Peyer's patch (tissue), 4 donors: ENCODE measurements at regions not wholly inside any gene's neighbourhood (a gene's known extent, or its start where the extent isn't known, plus 50 kb on each side); places are given as distances from the start of the nearest gene placed in this dataset.
"Not testable (repeated sequence)": the region's sequence is repeated elsewhere in the genome, so short reads cannot be mapped to it uniquely, and the experiment has no call there.

ENCODE experiments used
- DNase-seq, 3 donors: peaks; one replicate each; pipeline ENCODE4 v3.0.0-alpha.2; 2017 to 2019
- H3K27ac ChIP-seq, 4 donors: fragments of 200-600 bp; sonication (generic); one replicate each; pipeline ENCODE4 v1.5.1; 2016 to 2019
- H3K27me3 ChIP-seq, 2 donors: fragments of 200-600 bp; sonication (generic); one replicate each; pipeline ENCODE4 v1.5.1; 2019
- H3K36me3 ChIP-seq, 3 donors: fragments of 200-600 bp; sonication (generic); one replicate each; pipeline ENCODE4 v1.5.1; 2016 to 2019
- H3K4me1 ChIP-seq, 4 donors: fragments of 200-600 bp; sonication (generic); one replicate each; pipeline ENCODE4 v1.5.1; 2016 to 2019
- H3K4me3 ChIP-seq, 4 donors: fragments of 200-600 bp; sonication (generic); 1 replicate in 3 of 4; 2 replicates in 1 of 4; pipeline ENCODE4 v1.5.1; 2016 to 2019; ENCODE audit warnings: mild to moderate bottlenecking in 1 of 4
- H3K9me3 ChIP-seq, 4 donors: fragments of 200-600 bp; sonication (generic); one replicate each; pipeline ENCODE4 v1.5.1; 2016 to 2019; ENCODE audit warnings: mild to moderate bottlenecking in 1 of 4
- CTCF ChIP-seq, 6 experiments: fragments of 450-650 bp in 4 of 6; fragments of 200-600 bp in 2 of 6; sonication (generic) in 1 of 6; IDR thresholded peaks; one replicate each; pipeline ENCODE4 v1.5.1; 2017 to 2019; ENCODE audit warnings: antibody characterized with exemption in 6 of 6, mild to moderate bottlenecking in 3 of 6, moderate library complexity in 1 of 6
- POLR2A ChIP-seq, 2 donors: fragments of 450-650 bp; IDR thresholded peaks; one replicate each; pipeline ENCODE4 v1.5.1; 2017; ENCODE audit warnings: antibody characterized with exemption in 2 of 2, mild to moderate bottlenecking in 2 of 2, moderate library complexity in 2 of 2

- H3K4me3 ChIP-seq = no peak overlapping the region
- peak overlapping the region in 2 of 4 donors; percentile 73 to 82 for H3K27ac ChIP-seq
- DNase-seq = no peak
Observed at GRCh38 chr13:30831515-30831914, 74.6 kb upstream of the MEDAG start.

GRCh38 chr13:30832377-30832776 lies 73.7 kb upstream of the MEDAG start:
- Histone ChIP-seq H3K4me1 (peaks cover 0 to 35% (median 0%) of the 10 kb centered on the region in 4 donors), H3K36me3 (no peaks in the 10 kb centered on the region), H3K9me3 (no peaks in the 10 kb centered on the region), H3K27me3 (no peaks in the 10 kb centered on the region), H3K4me3 (peak overlapping the region in 1 of 4 donors; percentile 2), H3K27ac (peak overlapping the region in 3 of 4 donors; percentile 46 to 82 (median 73))
- DNase-seq = no peak
- TF ChIP-seq POLR2A (IDR thresholded peaks at IDR 0.05) = no peak
- no peak for TF ChIP-seq CTCF (IDR thresholded peaks at IDR 0.05)

More at GRCh38 chr13:30831515-30831914, 74.6 kb upstream of the MEDAG start:
- Histone ChIP-seq H3K4me1 (peaks cover 0 to 35% (median 0%) of the 10 kb centered on the region in 4 donors), H3K9me3 (no peaks in the 10 kb centered on the region), H3K27me3 (no peaks in the 10 kb centered on the region), H3K36me3 (no peaks in the 10 kb centered on the region)
- TF ChIP-seq POLR2A (IDR thresholded peaks at IDR 0.05) (no peak), CTCF (IDR thresholded peaks at IDR 0.05) (no peak)

GRCh38 chr13:30832845-30833332 lies 73.2 kb upstream of the MEDAG start:
- Histone ChIP-seq H3K36me3 (no peaks in the 10 kb centered on the region), H3K4me3 (peak overlapping the region in 1 of 4 donors; percentile 2), H3K27me3 (no peaks in the 10 kb centered on the region), H3K4me1 (peaks cover 0 to 35% (median 0%) of the 10 kb centered on the region in 4 donors), H3K27ac (peak overlapping the region in 3 of 4 donors; percentile 46 to 82 (median 73)), H3K9me3 (no peaks in the 10 kb centered on the region)
- no peak for TF ChIP-seq CTCF (IDR thresholded peaks at IDR 0.05)
- peak in 2 of 3 donors; percentile 93 for DNase-seq

GRCh38 chr13:30835442-30835841 lies 70.6 kb upstream of the MEDAG start:
- H3K4me1 ChIP-seq = peaks cover 0 to 35% (median 0%) of the 10 kb centered on the region in 4 donors
- H3K36me3 ChIP-seq = no peaks in the 10 kb centered on the region
- no peaks in the 10 kb centered on the region for H3K9me3 ChIP-seq
- DNase-seq = peak in 2 of 3 donors; percentile 78 to 81
- peak overlapping the region in 2 of 4 donors; percentile 44 to 63 for H3K27ac ChIP-seq
- no peak overlapping the region for H3K4me3 ChIP-seq
- no peaks in the 10 kb centered on the region for H3K27me3 ChIP-seq
- no peak for TF ChIP-seq POLR2A (IDR thresholded peaks at IDR 0.05)
- TF ChIP-seq CTCF (IDR thresholded peaks at IDR 0.05) = no peak

- H3K36me3 ChIP-seq = no peaks in the 10 kb centered on the region
- H3K4me3 ChIP-seq = no peak overlapping the region
- DNase-seq = no peak
- TF ChIP-seq CTCF (IDR thresholded peaks at IDR 0.05) (no peak), POLR2A (IDR thresholded peaks at IDR 0.05) (no peak)
- peaks cover 0 to 26% (median 0%) of the 10 kb centered on the region in 4 donors for H3K4me1 ChIP-seq
- H3K27ac ChIP-seq = no peak overlapping the region
- no peaks in the 10 kb centered on the region for H3K27me3 ChIP-seq
- H3K9me3 ChIP-seq = no peaks in the 10 kb centered on the region
Observed at GRCh38 chr13:30837227-30838159, 68.6 kb upstream of the MEDAG start.

- not testable (repeated sequence) for DNase-seq, H3K9me3 ChIP-seq, H3K27me3 ChIP-seq, H3K27ac ChIP-seq, H3K4me3 ChIP-seq, H3K36me3 ChIP-seq, H3K4me1 ChIP-seq
Observed at GRCh38 chr13:30839636-30840035, 66.4 kb upstream of the MEDAG start.
